Mammary epithelial cell (primary cell): ENCODE measurements at regions not wholly inside any gene's neighbourhood (a gene's known extent, or its start where the extent isn't known, plus 50 kb on each side); places are given as distances from the start of the nearest gene placed in this dataset.

ENCODE experiments used
- CTCF ChIP-seq, 2 donors: IDR thresholded peaks in 1 of 2; conservative IDR thresholded peaks in 1 of 2; 2 replicates each; pipeline ENCODE4 v1.5.1; 2011 to 2012; ENCODE audit warnings: inconsistent platforms in 2 of 2, low read length in 2 of 2, mild to moderate bottlenecking in 2 of 2, control low read depth in 1 of 2, low read depth in 1 of 2; ENCODE audit not compliant: insufficient read depth in 1 of 2; ENCODE audit errors: extremely low read depth in 1 of 2
- EZH2 ChIP-seq: IDR thresholded peaks from 2 replicates; pipeline ENCODE4 v1.6.1; 2012; ENCODE audit warnings: low read length, inconsistent platforms, borderline replicate concordance

GRCh38 chr5:52690236-52690768 lies 97.4 kb upstream of the ITGA1 start:
- no peak for TF ChIP-seq CTCF (conservative IDR thresholded peaks at IDR 0.05 in 1 of 2, IDR thresholded peaks at IDR 0.05 in 1 of 2; ENCODE audit: extremely low read depth in 1 of 2, insufficient read depth in 1 of 2, low read depth in 1 of 2, low read length in 2 of 2)
- no peak for TF ChIP-seq EZH2
